AG04450 (cell line): ENCODE measurements at regions not wholly inside any gene's neighbourhood (a gene's known extent, or its start where the extent isn't known, plus 50 kb on each side); places are given as distances from the start of the nearest gene placed in this dataset.

Experiments
- CTCF ChIA-PET: fragments of 300-600, 350-600 bp; formaldehyde crosslinking; extraction: SDS; loops from one replicate; lab custom pipeline; 2022; ENCODE audit warnings: antibody characterized with exemption, inconsistent platforms; lab: Charles Lee
- POLR2A ChIA-PET: fragments of 350-600 bp; formaldehyde crosslinking; extraction: SDS; loops from one replicate; lab custom pipeline; 2021; ENCODE audit warnings: antibody characterized with exemption, inconsistent platforms; lab: Yijun Ruan, JAX
- DNase-seq: peaks from one replicate; pipeline ENCODE4 v3.0.0-alpha.2; 2011; ENCODE audit warnings: low read depth, low spot score
- H3K27ac ChIP-seq: one replicate; pipeline ENCODE4 v1.5.1; 2012; ENCODE audit warnings: low read depth, low read length, control low read depth
- H3K27me3 ChIP-seq: one replicate; pipeline ENCODE4 v1.6.0; 2012; ENCODE audit warnings: low read length; ENCODE audit not compliant: control insufficient read depth, insufficient read depth
- H3K4me3 ChIP-seq: 2 replicates; pipeline ENCODE4 v1.5.1; 2011; ENCODE audit warnings: mild to moderate bottlenecking, low read depth, low read length, control low read depth
- H3K9me3 ChIP-seq: 2 replicates; pipeline ENCODE4 v1.5.1; 2012; ENCODE audit warnings: low read length; ENCODE audit not compliant: control insufficient read depth, insufficient read depth
- TF ChIP-seq, protein P1 (sequence below): IDR thresholded peaks from 2 replicates; pipeline ENCODE4 v1.5.1; 2011; ENCODE audit warnings: low read depth, low read length, control low read depth, inconsistent platforms

DNA sequence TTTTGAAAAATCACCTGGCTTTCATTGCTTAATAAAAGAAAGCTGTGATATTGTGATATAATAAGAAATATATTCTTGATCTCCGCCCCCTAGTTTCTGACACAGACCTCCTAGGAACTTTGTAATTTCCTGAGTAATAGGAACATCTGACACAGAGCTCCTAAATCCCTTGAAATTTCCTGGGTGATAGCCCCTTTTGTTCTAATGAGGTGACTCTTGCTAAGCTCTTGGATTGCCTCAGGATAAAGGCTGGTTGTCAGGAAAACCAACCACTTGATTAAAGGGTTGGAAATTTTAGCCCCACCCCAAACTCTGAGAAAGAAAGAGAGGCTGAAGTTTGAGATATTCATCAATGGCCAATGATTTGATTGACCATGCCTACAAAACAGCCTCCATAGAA is 326.4 kb upstream of the KIF2B start:
- Histone ChIP-seq H3K9me3 (no peaks in the 10 kb centered on the region; the same call in 1 of the 2 replicates), H3K27me3 (no peaks in the 10 kb centered on the region), H3K27ac (no peak overlapping the region), H3K4me3 (no peak overlapping the region)
- TF ChIP-seq, protein P1, sequence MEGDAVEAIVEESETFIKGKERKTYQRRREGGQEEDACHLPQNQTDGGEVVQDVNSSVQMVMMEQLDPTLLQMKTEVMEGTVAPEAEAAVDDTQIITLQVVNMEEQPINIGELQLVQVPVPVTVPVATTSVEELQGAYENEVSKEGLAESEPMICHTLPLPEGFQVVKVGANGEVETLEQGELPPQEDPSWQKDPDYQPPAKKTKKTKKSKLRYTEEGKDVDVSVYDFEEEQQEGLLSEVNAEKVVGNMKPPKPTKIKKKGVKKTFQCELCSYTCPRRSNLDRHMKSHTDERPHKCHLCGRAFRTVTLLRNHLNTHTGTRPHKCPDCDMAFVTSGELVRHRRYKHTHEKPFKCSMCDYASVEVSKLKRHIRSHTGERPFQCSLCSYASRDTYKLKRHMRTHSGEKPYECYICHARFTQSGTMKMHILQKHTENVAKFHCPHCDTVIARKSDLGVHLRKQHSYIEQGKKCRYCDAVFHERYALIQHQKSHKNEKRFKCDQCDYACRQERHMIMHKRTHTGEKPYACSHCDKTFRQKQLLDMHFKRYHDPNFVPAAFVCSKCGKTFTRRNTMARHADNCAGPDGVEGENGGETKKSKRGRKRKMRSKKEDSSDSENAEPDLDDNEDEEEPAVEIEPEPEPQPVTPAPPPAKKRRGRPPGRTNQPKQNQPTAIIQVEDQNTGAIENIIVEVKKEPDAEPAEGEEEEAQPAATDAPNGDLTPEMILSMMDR = no peak
- CTCF ChIA-PET = no interaction called here
- POLR2A ChIA-PET = no interaction called here
- DNase-seq = no peak

DNA sequence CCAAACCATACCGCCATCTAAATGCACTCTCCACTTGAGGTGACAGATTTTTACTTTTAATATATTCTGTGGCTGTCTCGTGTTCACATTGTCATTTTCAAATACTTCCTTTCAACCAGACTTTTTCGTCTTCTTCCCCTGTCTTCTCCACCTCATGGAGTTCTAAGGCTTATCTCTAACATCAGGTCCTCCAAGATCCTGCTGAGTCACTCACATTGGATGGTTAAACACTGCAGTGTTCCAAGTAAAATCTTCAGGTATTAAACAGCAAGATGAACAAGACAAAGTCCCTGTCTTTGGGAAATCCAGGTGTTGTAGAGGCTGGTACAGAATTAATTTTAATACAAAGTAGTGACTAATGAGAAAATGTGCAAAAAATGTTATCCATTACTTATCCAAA is 330.2 kb upstream of the KIF2B start:
- TF ChIP-seq, protein P1 = no peak
- DNase-seq = no peak
- CTCF ChIA-PET = no interaction called here
- peaks cover 6% of the 10 kb centered on the region; the same call in 1 of the 2 replicates for H3K9me3 ChIP-seq
- H3K4me3 ChIP-seq = no peak overlapping the region
- POLR2A ChIA-PET = no interaction called here
- H3K27ac ChIP-seq = no peak overlapping the region
- H3K27me3 ChIP-seq = no peaks in the 10 kb centered on the region

DNA sequence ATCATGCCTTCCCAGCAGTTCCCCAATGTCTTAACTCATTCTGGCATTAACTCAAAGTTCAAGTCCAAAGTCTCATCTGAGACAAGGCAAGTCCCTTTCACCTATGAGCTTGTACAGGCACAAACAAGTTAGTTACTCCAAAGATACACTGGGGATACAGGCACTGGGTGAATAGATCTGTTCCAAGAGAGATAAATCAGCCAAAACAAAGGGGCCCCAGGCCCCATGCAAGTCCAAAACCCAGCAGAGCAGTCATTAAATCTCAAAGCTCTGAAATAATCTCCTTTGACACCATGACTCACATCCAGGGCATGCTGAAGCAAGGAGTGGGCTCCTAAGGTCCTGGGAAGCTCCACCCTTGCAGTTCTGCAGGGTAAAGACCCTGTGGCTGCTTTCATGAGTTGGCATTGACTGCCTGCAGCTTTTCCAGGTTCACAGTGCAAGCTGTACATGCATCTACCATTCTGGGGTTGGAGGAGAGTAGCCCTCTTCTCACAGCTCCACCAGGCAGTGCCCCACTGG is 332.2 kb upstream of the KIF2B start:
- DNase-seq = no peak
- no peak overlapping the region for H3K4me3 ChIP-seq
- H3K27me3 ChIP-seq = no peaks in the 10 kb centered on the region
- no peak overlapping the region for H3K27ac ChIP-seq
- TF ChIP-seq, protein P1 = no peak
- CTCF ChIA-PET = no interaction called here
- peaks cover 6% of the 10 kb centered on the region; the same call in 1 of the 2 replicates for H3K9me3 ChIP-seq
- POLR2A ChIA-PET = no interaction called here

DNA sequence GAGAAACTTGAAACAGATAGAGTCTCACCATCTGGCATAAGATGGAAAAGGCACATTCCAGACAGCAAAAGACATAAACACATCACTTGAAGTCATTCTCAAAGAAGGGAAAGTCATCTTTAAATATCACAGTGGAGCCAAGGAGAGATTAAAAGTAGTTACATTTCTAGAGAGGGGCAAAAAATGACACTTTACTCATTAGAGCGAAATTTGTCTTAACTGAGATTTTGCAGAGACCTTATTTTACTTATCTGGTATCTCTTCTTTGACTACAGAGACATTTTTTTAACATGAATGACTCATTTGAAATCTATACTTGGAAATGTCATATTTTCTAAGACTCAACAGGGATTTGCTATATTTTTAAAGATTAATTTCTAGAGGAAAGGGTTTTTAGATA is 339.0 kb upstream of the KIF2B start:
- TF ChIP-seq, protein P1 = no peak
- ChIA-PET POLR2A (no interaction called here), CTCF (no interaction called here)
- DNase-seq = no peak
- H3K9me3 ChIP-seq = no peaks in the 10 kb centered on the region
- no peaks in the 10 kb centered on the region for H3K27me3 ChIP-seq
- H3K27ac ChIP-seq = no peak overlapping the region
- H3K4me3 ChIP-seq = no peak overlapping the region

DNA sequence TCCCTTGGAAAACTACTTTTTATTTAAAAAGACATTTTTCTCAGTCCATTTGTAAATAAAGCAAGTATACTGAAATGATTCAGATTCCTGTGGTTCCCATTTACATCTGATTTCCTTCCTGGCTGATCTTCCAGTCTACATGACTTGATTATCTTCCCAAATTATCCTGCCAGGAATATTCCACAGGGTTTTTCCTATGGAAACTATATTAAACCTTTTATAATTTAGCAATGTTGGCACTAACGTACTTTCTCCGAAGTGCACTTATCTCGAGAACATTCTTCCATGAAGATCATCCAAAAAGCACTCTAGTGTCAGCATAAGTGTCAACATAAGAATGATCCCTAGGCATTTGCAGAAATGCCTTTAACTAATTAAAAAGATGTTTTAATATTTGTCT is 347.7 kb upstream of the KIF2B start:
- ChIA-PET CTCF (no interaction called here), POLR2A (no interaction called here)
- no peak for DNase-seq

More for the DNA sequence above, 347.7 kb upstream of the KIF2B start:
- TF ChIP-seq, protein P1 = no peak
- H3K27me3 ChIP-seq = no peaks in the 10 kb centered on the region
- H3K9me3 ChIP-seq = 0 out of 2 replicates have a peak, but pooled peaks cover 2% of the 10 kb centered on the region
- H3K27ac ChIP-seq = no peak overlapping the region
- no peak overlapping the region for H3K4me3 ChIP-seq
